ENCODE measurements at regions not wholly inside any gene's neighbourhood (a gene's known extent, or its start where the extent isn't known, plus 50 kb on each side); places are given as distances from the start of the nearest gene placed in this dataset.

GRCh38 chr5:158123595-158123994, 264.6 kb upstream of the CLINT1 start:
- ATAC-seq (no peak), DNase-seq (no peak)
- 90 to 91% methylated on average over 3 of the region's 3 CpGs for WGBS, 2 donors
- Histone ChIP-seq H3K27ac (no peak overlapping the region), H3K4me3 (no peak overlapping the region), H3K27me3 (peaks cover 0 to 6% (median 0%) of the 10 kb centered on the region in 7 donors), H3K9me3 (no peaks in the 10 kb centered on the region), H3K4me1 (peaks cover 0 to 3% (median 0%) of the 10 kb centered on the region in 9 donors), H3K36me3 (no peaks in the 10 kb centered on the region)
- intact Hi-C loops (cut with DNase I) = no loop called here
- no peak for TF ChIP-seq CTCF (IDR thresholded peaks at IDR 0.05)

DNA sequence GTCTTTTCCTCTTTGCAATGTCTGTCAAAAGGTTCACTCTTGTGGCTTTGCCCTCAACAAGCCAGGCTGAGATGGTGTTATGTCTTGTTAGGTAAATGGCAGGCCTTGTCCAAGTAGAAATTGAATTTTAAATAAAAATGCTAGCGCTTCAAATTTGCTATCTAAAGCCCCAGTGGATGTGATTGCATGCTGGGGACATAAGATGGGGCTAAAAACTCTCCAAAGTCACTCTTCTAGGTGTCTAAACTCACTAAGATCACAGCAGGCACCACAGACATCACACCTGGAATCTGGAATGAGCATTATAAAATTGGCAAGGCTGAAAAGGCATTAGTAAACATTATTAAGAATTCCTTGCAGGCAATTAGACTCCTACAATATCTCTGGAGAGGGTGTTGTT, 262.7 kb upstream of the CLINT1 start:
- no peaks in the 10 kb centered on the region for H3K36me3 ChIP-seq
- H3K27me3 ChIP-seq = peaks cover 0 to 9% (median 0%) of the 10 kb centered on the region in 7 donors
- no peak for TF ChIP-seq CTCF (IDR thresholded peaks at IDR 0.05)
- DNase-seq = no peak
- no peak overlapping the region for H3K4me3 ChIP-seq
- ATAC-seq = no peak
- 74 to 91% methylated on average over 1 of the region's 1 CpG for WGBS, 2 donors
- no peaks in the 10 kb centered on the region for H3K9me3 ChIP-seq
- H3K4me1 ChIP-seq = peaks cover 0 to 3% (median 0%) of the 10 kb centered on the region in 9 donors
- intact Hi-C loops (cut with DNase I) = no loop called here
- no peak overlapping the region for H3K27ac ChIP-seq

- Histone ChIP-seq H3K9me3 (no peaks in the 10 kb centered on the region), H3K27ac (no peak overlapping the region), H3K4me3 (no peak overlapping the region), H3K4me1 (peaks cover 0 to 3% (median 0%) of the 10 kb centered on the region in 9 donors), H3K36me3 (no peaks in the 10 kb centered on the region), H3K27me3 (peaks cover 0 to 9% (median 0%) of the 10 kb centered on the region in 7 donors)
- DNase-seq = no peak
- WGBS, 2 donors = 93 to 100% methylated on average over 1 of the region's 1 CpG
- TF ChIP-seq CTCF (IDR thresholded peaks at IDR 0.05) = no peak
- no peak for ATAC-seq
- intact Hi-C loops (cut with DNase I) = no loop called here
Measured at GRCh38 chr5:158120760-158121159, 261.8 kb upstream of the CLINT1 start.

DNA sequence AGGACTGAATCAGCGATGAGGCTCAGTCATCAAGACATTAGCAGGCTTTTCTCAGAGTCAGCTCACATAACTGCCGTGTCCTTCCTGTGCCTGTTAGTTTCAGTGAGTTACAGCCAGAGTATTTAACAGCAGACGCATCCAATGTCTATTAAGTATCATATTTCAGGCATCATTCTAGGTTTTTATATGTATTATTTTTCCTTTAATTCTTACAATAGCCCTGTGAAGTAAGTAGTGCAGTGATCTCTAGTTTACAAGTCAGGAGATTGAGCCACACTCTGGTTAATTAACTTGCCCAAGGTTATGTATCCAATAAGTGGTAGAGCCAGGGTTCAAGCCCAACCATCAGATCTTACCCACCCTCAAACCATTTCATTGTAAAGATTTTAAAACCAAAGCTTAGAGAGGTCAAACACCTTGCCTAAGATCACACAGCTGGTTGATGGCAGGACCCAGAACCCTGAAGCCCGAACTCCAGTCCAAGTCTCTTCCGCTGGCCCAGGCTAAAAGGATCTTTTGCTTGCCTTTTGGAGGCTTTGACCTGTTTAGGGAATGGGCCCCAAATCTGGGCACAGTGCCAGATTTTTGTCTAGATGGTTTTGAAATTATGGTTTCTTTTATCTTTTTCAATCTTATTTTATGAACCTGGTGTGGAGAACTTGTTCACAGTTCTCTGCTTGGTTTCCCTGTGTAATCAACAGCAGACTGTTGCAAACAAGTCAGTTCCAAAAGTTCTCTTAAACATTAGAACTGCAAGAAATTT, 261.2 kb upstream of the CLINT1 start:
- peaks cover 0 to 3% (median 0%) of the 10 kb centered on the region in 9 donors for H3K4me1 ChIP-seq
- no peaks in the 10 kb centered on the region for H3K9me3 ChIP-seq
- H3K4me3 ChIP-seq = no peak overlapping the region
- 66 to 77% methylated on average over 5 of the region's 5 CpGs for WGBS, 2 donors
- no peak for TF ChIP-seq CTCF (IDR thresholded peaks at IDR 0.05)
- no peak overlapping the region for H3K27ac ChIP-seq
- intact Hi-C loops (cut with DNase I) = no loop called here
- no peaks in the 10 kb centered on the region for H3K36me3 ChIP-seq
- ATAC-seq = no peak
- H3K27me3 ChIP-seq = peaks cover 0 to 9% (median 0%) of the 10 kb centered on the region in 7 donors
- DNase-seq = no peak
